Right atrium auricular region (tissue), 2 donors: ENCODE measurements at regions not wholly inside any gene's neighbourhood (a gene's known extent, or its start where the extent isn't known, plus 50 kb on each side); places are given as distances from the start of the nearest gene placed in this dataset.

Experiments
- DNase-seq: peaks from one replicate; pipeline ENCODE4 v3.0.0-alpha.2; 2019; ENCODE audit warnings: low spot score
- H3K27ac ChIP-seq, 2 donors: fragments of 200-600 bp; sonication (generic); 1 replicate in 1 of 2; 2 replicates in 1 of 2; pipeline ENCODE4 v1.5.1; 2016 to 2019
- H3K27me3 ChIP-seq, 2 donors: fragments of 200-600 bp; sonication (generic); one replicate each; pipeline versions ENCODE4 v1.5.1 to v1.6.0; 2017 to 2019
- H3K36me3 ChIP-seq: fragments of 200-600 bp; sonication (generic); one replicate; pipeline ENCODE4 v1.5.1; 2016
- H3K4me1 ChIP-seq, 2 donors: fragments of 200-600 bp; sonication (generic); one replicate each; pipeline versions ENCODE4 v1.5.1 to v1.6.0; 2017 to 2019
- H3K4me3 ChIP-seq, 2 donors: fragments of 200-600 bp; sonication (generic); 1 replicate in 1 of 2; 2 replicates in 1 of 2; pipeline ENCODE4 v1.5.1; 2017 to 2019; ENCODE audit warnings: mild to moderate bottlenecking in 1 of 2, moderate library complexity in 1 of 2
- H3K9me3 ChIP-seq, 2 donors: fragments of 200-600 bp; sonication (generic); one replicate each; pipeline ENCODE4 v1.5.1; 2019
- TF ChIP-seq, protein P1 (sequence below), 2 donors: fragments of 200-600 bp; sonication (generic); IDR thresholded peaks; one replicate each; pipeline ENCODE4 v1.5.1; 2019; ENCODE audit warnings: antibody characterized with exemption in 2 of 2

DNA sequence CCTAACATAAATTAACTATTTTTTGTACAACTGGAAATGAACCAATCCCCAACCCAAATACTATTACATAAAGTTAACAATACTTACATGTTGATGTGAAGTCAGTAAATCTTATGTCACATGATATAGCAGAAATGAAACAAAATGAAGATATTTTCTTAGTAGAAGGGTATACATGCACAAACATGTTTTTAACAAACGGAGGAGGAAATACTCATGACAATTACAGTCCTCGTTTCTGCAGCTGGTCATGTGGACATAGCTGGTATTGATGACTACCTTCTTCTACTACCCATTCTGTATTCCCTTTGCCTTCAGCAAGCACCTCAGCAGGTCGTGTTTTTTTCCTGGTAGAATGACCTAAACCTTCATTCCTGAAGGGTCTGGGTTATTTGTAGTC is 252.3 kb downstream of the HTR7 start:
- TF ChIP-seq, protein P1, sequence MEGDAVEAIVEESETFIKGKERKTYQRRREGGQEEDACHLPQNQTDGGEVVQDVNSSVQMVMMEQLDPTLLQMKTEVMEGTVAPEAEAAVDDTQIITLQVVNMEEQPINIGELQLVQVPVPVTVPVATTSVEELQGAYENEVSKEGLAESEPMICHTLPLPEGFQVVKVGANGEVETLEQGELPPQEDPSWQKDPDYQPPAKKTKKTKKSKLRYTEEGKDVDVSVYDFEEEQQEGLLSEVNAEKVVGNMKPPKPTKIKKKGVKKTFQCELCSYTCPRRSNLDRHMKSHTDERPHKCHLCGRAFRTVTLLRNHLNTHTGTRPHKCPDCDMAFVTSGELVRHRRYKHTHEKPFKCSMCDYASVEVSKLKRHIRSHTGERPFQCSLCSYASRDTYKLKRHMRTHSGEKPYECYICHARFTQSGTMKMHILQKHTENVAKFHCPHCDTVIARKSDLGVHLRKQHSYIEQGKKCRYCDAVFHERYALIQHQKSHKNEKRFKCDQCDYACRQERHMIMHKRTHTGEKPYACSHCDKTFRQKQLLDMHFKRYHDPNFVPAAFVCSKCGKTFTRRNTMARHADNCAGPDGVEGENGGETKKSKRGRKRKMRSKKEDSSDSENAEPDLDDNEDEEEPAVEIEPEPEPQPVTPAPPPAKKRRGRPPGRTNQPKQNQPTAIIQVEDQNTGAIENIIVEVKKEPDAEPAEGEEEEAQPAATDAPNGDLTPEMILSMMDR (IDR thresholded peaks at IDR 0.05) = no peak
- Histone ChIP-seq H3K4me1 (no peaks in the 10 kb centered on the region), H3K4me3 (no peak overlapping the region), H3K36me3 (no peaks in the 10 kb centered on the region), H3K27me3 (no peaks in the 10 kb centered on the region), H3K9me3 (no peaks in the 10 kb centered on the region), H3K27ac (no peak overlapping the region)
- DNase-seq = no peak

DNA sequence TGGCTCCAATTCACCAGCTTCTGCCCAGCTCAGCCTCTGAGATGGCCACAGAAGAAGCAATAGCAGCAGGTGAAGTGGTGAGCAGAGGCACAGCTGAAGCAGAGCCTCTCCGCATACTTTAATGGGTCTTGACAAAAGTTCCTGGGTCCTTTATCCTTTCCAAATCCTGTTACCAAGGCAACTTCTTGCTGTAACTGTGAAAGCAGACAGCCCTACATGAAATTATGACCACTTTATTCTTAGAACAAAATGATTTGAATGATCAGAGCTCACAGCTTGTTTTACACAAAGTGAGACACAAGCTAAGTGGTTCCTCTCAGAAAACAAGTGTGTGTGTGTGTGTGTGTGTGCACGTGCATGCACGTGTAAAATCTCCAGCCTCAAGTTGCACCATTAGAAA is 245.6 kb downstream of the HTR7 start:
- H3K4me3 ChIP-seq = no peak overlapping the region
- H3K9me3 ChIP-seq = no peaks in the 10 kb centered on the region
- H3K4me1 ChIP-seq = no peaks in the 10 kb centered on the region
- no peak for DNase-seq
- no peak overlapping the region for H3K27ac ChIP-seq
- H3K27me3 ChIP-seq = no peaks in the 10 kb centered on the region
- no peaks in the 10 kb centered on the region for H3K36me3 ChIP-seq
- TF ChIP-seq, protein P1 (IDR thresholded peaks at IDR 0.05) = no peak

DNA sequence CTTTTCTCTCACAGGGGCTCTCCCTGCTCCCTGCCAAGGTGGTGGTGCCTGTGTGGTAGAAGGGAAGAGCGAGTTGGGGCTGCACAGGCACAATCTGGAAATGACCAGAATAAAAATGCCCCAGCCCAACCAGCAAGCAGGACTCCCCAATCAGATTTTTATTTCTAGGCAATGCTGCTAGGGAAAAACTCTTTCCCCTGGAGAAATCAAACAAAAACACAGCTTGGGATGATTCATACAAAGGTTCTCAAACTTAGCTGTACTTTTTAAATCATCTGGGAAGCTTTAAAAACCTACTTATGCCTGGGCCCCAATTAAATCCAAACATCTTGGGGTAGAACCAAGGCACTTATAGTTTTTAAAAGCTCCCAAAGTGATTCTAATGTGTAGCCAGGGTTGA is 243.2 kb downstream of the HTR7 start:
- no peaks in the 10 kb centered on the region for H3K4me1 ChIP-seq
- no peaks in the 10 kb centered on the region for H3K27me3 ChIP-seq
- H3K27ac ChIP-seq = no peak overlapping the region
- no peaks in the 10 kb centered on the region for H3K9me3 ChIP-seq
- H3K36me3 ChIP-seq = no peaks in the 10 kb centered on the region
- TF ChIP-seq, protein P1 (IDR thresholded peaks at IDR 0.05) = no peak
- H3K4me3 ChIP-seq = no peak overlapping the region
- DNase-seq = no peak

DNA sequence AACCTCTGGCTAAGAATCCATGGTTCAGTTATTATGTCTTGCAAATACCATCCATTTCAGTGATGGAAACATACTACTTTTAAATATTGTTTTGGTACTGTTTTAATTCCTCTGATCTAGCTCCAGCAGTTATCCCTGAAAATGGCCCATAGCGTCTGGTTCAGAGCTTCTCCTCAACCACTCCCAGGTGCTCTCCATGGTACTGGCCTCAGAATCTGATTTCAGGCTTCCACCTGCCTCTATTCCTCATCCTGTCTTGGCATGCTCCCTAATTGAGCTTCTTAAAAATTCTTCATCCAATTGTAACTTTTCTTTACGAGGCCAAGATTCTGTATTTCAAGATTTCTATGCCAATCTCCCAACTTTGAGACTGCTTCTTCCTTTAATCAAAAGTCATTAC is 236.3 kb downstream of the HTR7 start:
- DNase-seq = no peak
- Histone ChIP-seq H3K27me3 (no peaks in the 10 kb centered on the region), H3K4me3 (no peak overlapping the region), H3K27ac (no peak overlapping the region), H3K4me1 (no peaks in the 10 kb centered on the region), H3K9me3 (no peaks in the 10 kb centered on the region), H3K36me3 (no peaks in the 10 kb centered on the region)
- TF ChIP-seq, protein P1 (IDR thresholded peaks at IDR 0.05) = no peak

- Histone ChIP-seq H3K27me3 (no peaks in the 10 kb centered on the region), H3K4me3 (no peak overlapping the region), H3K4me1 (no peaks in the 10 kb centered on the region), H3K9me3 (no peaks in the 10 kb centered on the region), H3K36me3 (no peaks in the 10 kb centered on the region), H3K27ac (no peak overlapping the region)
- TF ChIP-seq, protein P1 (IDR thresholded peaks at IDR 0.05) = no peak
- no peak for DNase-seq
Observed at GRCh38 chr10:90635111-90635765, 222.6 kb downstream of the HTR7 start.

DNA sequence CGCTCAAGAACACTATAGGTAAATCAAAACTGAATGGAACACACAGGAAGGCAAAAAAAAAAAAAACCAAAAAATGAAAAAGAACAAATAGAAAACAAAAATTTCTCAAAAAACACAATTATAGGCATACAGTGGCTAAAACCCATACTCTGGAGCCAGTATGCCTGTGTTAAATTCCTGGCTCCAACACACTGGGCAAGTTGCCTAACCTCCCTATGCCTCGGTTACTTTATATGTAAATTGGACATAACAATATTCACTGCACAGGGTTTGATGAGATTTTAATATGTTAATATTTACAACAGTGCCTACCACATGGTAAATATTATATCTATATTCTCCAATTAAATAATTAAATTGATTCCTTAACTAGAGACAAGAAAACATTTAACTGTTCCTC is 217.1 kb downstream of the HTR7 start:
- Histone ChIP-seq H3K9me3 (no peaks in the 10 kb centered on the region), H3K36me3 (no peaks in the 10 kb centered on the region), H3K27me3 (no peaks in the 10 kb centered on the region), H3K27ac (no peak overlapping the region), H3K4me1 (peaks cover 0 to 9% of the 10 kb centered on the region in 2 donors), H3K4me3 (no peak overlapping the region)
- TF ChIP-seq, protein P1 (IDR thresholded peaks at IDR 0.05) = no peak
- no peak for DNase-seq
